ENCODE measurements at regions not wholly inside any gene's neighbourhood (a gene's known extent, or its start where the extent isn't known, plus 50 kb on each side); places are given as distances from the start of the nearest gene placed in this dataset.

DNA sequence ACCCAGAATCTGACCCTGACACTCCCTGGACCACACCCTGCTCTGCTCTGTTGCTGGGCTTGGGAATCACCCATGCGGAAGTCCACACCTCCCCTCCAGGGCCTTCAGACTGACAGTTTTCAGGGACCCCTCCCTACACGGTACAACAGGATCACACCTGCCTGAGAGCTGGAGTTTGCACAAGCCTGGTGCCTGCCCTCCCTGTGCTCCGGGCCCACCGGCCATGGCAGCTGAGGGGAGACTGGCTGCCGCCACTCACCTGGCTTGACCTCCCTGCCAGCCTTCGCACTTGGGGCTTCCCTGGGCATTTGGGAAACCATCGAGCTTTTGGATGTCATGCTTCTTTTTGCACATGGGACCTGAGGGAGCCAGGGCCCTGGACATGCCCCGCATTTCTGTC, 95.9 kb upstream of the ANKRD34C start:
- POLR2A ChIA-PET = interaction anchor here (0.5 kb wide), 1 partner anchor 193 kb away, joined by 3 read pairs; no protein-coding TSS in a partner anchor
- Histone ChIP-seq H3K27ac (ENCODE audit: extremely low read depth, low read depth, low read length) (no peak overlapping the region), H3K4me2 (ENCODE audit: insufficient read depth, low read length) (no peak overlapping the region), H3K79me2 (ENCODE audit: control insufficient read depth, insufficient read depth, low read length) (no peaks in the 10 kb centered on the region), H3K9ac (ENCODE audit: insufficient read depth in 1 of 2, low read depth in 2 of 2, low read length in 2 of 2) (no peak overlapping the region; a peak in 1 of 4 replicates), H3K36me3 (ENCODE audit: control insufficient read depth, insufficient read depth, low read length) (no peaks in the 10 kb centered on the region), H4K20me1 (replicated peaks; ENCODE audit: control insufficient read depth, insufficient read depth, low read length) (peaks cover 2% of the 10 kb centered on the region; the same call in 1 of the 2 replicates), H3K4me1 (replicated peaks in 1 of 2; ENCODE audit: control insufficient read depth in 2 of 2, insufficient read depth in 2 of 2, low read length in 2 of 2) (0 out of 5 replicates have a peak, but pooled peaks cover 0 to 3% of the 10 kb centered on the region in 2 experiments), H3K9me1 (ENCODE audit: control insufficient read depth, insufficient read depth, low read length) (no peaks in the 10 kb centered on the region), H3K4me3 (no peak overlapping the region), H3K27me3 (ENCODE audit: control insufficient read depth in 2 of 2, insufficient read depth in 2 of 2, low read length in 2 of 2) (peaks cover 25 to 46% of the 10 kb centered on the region in 2 experiments; a peak in 4 of 5 replicates), H3K9me3 (replicated peaks; ENCODE audit: control insufficient read depth, insufficient read depth, low read depth, low read length) (no peaks in the 10 kb centered on the region), H2AFZ (ENCODE audit: low read depth, low read length) (no peak overlapping the region)
- intact Hi-C loops (cut with micrococcal nuclease) (loop anchor here (10.0 kb wide), 1 partner anchor 282 kb away; no protein-coding TSS in a partner anchor), in situ Hi-C loops (cut with MboI) (loop anchor here (10.0 kb wide), 1 partner anchor 282 kb away; no protein-coding TSS in a partner anchor)
- ATAC-seq = no peak
- CTCF ChIA-PET (ENCODE audit: low intra/inter-chr PET ratio) = no interaction called here
- BruUV-seq (replicated peaks) = no TSS peak
- 3% methylated on average over 6 of the region's 8 CpGs for WGBS (ENCODE audit: insufficient coverage, low coverage, missing lambda C conversion rate)
- TF ChIP-seq NFRKB (IDR thresholded peaks at IDR 0.05; ENCODE audit: low read depth) = no peak
- no peak for TF ChIP-seq PHF21A (IDR thresholded peaks at IDR 0.05; ENCODE audit: borderline replicate concordance, low read depth)
- no peak for TF ChIP-seq SMAD4 (CRISPR knock-in tag; conservative IDR thresholded peaks at IDR 0.05)
- TF ChIP-seq NR1H2 (CRISPR knock-in tag; IDR thresholded peaks at IDR 0.05) = no peak
- TF ChIP-seq CEBPB (tag; IDR thresholded peaks at IDR 0.05) = no peak
- no peak for TF ChIP-seq L3MBTL2 (IDR thresholded peaks at IDR 0.05)
- no peak for TF ChIP-seq ARID2 (IDR thresholded peaks at IDR 0.05)
- TF ChIP-seq TFAM (CRISPR knock-in tag; conservative IDR thresholded peaks at IDR 0.05) = no peak
- no peak for TF ChIP-seq ZNF436 (CRISPR knock-in tag; IDR thresholded peaks at IDR 0.05)
- no peak for TF ChIP-seq TBP (optimal IDR thresholded peaks at IDR 0.05; ENCODE audit: low read depth, low read length)
- TF ChIP-seq LCOR (CRISPR knock-in tag; IDR thresholded peaks at IDR 0.05) = no peak
- TF ChIP-seq ZBTB1 (CRISPR knock-in tag; IDR thresholded peaks at IDR 0.05; ENCODE audit: borderline replicate concordance, low read depth) = no peak
- no peak for TF ChIP-seq XRCC5 (IDR thresholded peaks at IDR 0.05; ENCODE audit: low read depth, low read length)
- no peak for TF ChIP-seq PHF20 (IDR thresholded peaks at IDR 0.05; ENCODE audit: partially characterized antibody)
- TF ChIP-seq EHMT2 (IDR thresholded peaks at IDR 0.05) = no peak
- no peak for TF ChIP-seq NELFE (IDR thresholded peaks at IDR 0.05; ENCODE audit: insufficient read depth, insufficient read length)
- no peak for TF ChIP-seq ZNF146 (CRISPR knock-in tag; IDR thresholded peaks at IDR 0.05; ENCODE audit: unreplicated experiment)
- no peak for DNase-seq (ENCODE audit: extremely low read depth in 1 of 4, low spot score in 3 of 4)
- no peak for FAIRE-seq
